GM12875 (cell line): ENCODE measurements at regions not wholly inside any gene's neighbourhood (a gene's known extent, or its start where the extent isn't known, plus 50 kb on each side); places are given as distances from the start of the nearest gene placed in this dataset.

Source experiments
- H3K4me3 ChIP-seq: one replicate; pipeline ENCODE4 v1.5.1; 2011; ENCODE audit warnings: low read depth, low read length, control low read depth
- TF ChIP-seq, protein P1 (sequence below): IDR thresholded peaks from 2 replicates; pipeline ENCODE4 v1.5.1; 2011; ENCODE audit warnings: low read depth, mild to moderate bottlenecking, control low read depth, inconsistent platforms, low read length, moderate library complexity, borderline replicate concordance; ENCODE audit not compliant: insufficient read depth

DNA sequence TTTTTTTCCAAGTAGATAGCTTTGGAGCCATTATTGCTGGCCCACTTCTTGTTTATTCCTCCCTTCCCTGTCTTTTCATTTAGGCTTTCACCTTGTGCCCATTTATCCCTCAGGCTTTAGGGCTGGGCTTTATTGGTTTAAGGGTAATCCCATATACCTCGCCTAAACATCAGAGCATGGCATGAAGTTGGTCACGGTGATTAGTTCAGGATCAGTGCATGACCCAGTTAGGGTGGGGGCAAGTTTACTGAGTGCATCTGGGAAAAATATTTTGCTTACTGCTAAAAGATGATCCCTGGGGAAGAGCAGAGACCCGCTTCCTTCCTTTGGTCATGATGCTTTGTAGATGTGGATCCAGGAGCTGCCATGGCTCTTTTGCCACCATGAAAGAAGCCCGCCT, 153.3 kb upstream of the NECTIN1 start:
- TF ChIP-seq, protein P1, sequence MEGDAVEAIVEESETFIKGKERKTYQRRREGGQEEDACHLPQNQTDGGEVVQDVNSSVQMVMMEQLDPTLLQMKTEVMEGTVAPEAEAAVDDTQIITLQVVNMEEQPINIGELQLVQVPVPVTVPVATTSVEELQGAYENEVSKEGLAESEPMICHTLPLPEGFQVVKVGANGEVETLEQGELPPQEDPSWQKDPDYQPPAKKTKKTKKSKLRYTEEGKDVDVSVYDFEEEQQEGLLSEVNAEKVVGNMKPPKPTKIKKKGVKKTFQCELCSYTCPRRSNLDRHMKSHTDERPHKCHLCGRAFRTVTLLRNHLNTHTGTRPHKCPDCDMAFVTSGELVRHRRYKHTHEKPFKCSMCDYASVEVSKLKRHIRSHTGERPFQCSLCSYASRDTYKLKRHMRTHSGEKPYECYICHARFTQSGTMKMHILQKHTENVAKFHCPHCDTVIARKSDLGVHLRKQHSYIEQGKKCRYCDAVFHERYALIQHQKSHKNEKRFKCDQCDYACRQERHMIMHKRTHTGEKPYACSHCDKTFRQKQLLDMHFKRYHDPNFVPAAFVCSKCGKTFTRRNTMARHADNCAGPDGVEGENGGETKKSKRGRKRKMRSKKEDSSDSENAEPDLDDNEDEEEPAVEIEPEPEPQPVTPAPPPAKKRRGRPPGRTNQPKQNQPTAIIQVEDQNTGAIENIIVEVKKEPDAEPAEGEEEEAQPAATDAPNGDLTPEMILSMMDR, result no peak
- H3K4me3 ChIP-seq, result no peak overlapping the region

DNA sequence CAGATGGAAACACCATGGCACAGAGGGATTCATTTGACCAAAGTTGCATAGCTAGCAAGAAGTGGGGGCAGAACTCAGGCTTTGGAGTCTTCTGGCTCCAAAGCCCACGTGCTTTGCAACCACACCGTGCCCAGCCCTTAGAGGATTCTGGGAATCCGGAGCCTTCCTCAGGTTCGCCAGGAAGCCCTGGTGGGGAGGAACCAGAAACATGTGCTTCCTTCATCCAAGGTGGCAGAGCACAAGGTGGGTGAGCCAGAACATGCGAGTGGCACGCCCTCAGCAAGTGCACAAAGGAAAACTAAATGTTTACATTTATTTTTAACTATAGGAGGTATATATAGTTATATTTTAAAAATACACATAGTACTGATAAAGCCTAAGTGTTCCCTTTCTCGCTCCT, 151.9 kb upstream of the NECTIN1 start:
- TF ChIP-seq, protein P1, result no peak
- H3K4me3 ChIP-seq, result no peak overlapping the region

DNA sequence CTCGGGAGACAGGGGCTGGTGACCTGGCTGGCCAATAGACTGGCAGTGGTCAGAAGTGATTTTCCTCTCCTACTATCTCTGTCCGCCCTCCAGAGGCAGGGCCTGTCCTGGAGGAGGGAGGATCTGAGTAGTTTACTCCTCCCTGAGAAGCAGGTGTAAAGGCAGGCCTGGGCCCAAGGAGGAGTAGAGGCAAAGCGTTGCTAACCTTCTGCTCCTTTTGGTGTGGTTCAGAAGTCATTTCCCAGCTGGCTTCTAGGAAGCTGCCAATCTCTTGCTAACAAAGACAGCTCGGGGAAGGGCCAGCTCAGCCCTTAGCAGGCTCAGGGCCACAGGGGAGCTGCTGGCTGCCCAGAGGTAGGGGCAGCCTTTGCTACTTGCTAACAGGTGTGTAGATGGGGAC, 151.1 kb upstream of the NECTIN1 start:
- H3K4me3 ChIP-seq, result no peak overlapping the region
- TF ChIP-seq, protein P1, result no peak

DNA sequence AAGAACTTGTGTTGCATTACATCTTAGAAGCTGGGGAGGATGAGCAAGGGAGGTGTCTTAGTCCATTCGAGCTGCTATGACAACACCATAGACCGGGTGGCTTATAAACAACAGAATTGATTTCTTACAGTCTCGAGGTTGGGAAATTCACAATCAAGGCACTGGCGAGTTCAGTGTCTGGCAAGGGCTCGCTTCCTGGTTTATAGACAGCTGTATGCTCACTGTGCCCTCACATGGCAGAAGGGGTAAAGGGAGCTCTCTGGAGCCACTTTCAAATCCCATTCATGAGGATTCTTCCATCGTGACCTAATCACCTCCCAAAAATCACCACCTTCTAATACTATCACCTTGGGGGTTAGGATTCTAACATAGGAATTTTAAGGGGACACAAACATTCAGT, 150.0 kb upstream of the NECTIN1 start:
- TF ChIP-seq, protein P1, result no peak
- no peak overlapping the region for H3K4me3 ChIP-seq

DNA sequence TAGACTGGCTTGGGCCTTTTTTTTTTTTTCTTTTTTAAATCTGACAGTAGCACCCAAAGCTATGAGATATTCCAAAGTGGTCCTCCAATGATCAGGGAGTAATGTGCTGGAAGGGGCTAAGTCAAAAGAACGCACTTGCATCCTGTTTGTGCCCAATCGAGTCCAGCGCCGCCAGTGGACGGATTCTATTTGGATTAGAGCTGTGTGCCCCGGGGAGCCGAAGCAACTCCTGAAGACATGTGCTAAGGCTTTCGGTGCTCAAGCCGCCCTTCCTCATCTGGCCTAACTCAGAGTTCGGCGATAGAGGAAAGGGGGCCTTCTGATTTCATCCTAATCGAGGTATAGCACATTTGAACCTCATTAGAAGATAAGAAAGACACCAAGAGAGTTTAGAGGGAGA, 147.8 kb upstream of the NECTIN1 start:
- no peak overlapping the region for H3K4me3 ChIP-seq
- TF ChIP-seq, protein P1, result no peak

DNA sequence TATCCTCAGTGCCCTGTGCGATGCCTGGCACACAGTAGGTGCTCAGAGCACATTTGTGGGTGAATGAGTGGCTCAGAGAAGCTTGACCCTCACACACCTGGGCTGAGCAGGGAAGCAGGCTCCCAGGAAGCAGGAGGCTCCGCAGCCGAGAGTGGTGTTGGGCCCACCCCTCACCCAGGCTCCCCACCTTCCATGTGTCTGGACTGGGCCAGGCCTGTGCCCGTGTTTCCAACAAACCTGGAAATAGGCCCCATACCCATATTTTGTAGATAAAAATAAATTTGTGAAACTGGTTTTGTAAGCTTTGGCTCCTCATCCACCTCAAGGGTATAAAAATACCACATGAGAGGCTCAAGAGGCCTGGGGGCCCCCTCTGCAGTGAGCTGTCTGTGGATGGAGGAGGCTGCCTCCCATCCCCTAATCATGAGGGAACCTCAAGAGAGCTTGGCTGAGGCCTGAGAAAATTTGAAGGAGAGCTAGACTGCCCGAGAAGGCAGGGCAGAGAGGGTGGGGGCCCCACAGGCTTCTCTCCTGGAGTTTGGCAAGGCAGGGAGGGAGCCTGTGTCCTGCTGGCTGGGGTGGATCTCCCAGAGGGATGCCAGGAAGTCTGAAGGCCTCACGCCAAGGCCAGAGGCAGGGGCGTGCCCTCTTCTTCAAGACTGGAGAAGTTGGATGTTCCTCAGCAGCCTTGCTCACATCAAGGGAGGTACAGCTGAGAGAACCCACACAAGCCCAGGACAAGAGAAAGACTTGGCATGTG, 147.0 kb upstream of the NECTIN1 start:
- H3K4me3 ChIP-seq, result no peak overlapping the region
- TF ChIP-seq, protein P1, result no peak

DNA sequence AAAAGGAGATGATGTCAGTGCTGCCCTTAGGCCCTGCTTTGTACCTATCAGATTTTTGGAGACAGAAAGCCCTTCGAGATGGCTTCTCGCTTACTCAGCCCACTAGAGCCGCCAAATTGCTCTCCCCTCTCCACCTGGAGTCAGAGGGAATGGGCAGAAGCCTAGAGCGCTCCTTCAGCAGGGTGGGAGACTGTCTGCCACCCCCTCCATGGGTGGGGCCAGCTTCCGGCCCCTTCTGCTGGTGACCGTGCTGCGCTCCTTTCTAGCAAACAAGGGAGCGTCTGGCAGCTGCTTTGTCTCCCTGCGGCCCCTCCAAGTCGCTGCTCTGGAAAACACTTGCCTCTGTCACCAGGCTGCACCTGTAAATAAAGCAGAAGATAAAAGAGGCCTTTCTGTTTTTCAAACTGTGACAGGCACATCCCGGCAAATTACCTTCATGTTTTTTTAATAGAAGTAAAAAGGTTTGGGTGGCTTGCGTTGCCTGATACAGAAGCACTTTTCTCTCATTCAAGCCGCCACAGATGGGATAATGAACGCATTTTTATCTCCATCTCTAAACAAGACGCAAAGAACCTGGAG, 145.7 kb upstream of the NECTIN1 start:
- TF ChIP-seq, protein P1, result no peak
- no peak overlapping the region for H3K4me3 ChIP-seq
